Activated CD4-positive, CD25-positive, alpha-beta regulatory T cell treated with anti-CD3 and anti-CD28 coated beads, Interleukin-2, amount 50 U/mL, for 24 hours (primary cell): ENCODE measurements at regions not wholly inside any gene's neighbourhood (a gene's known extent, or its start where the extent isn't known, plus 50 kb on each side); places are given as distances from the start of the nearest gene placed in this dataset.

Source experiments
- ATAC-seq, 2 donors: fragments of 150-1000 bp; cut with Tn5 transposase; one replicate each; pipeline ENCODE4 v1.10.0; 2021; ENCODE audit warnings: mild to moderate bottlenecking in 1 of 2, moderate library complexity in 1 of 2

GRCh38 chr20:10868299-10868698 lies 194.5 kb upstream of the JAG1 start:
- no peak for ATAC-seq

- ATAC-seq = no peak
Observed at GRCh38 chr20:10873026-10873425, 199.2 kb upstream of the JAG1 start.

GRCh38 chr20:10875653-10876052 lies 201.9 kb upstream of the JAG1 start:
- no peak for ATAC-seq

DNA sequence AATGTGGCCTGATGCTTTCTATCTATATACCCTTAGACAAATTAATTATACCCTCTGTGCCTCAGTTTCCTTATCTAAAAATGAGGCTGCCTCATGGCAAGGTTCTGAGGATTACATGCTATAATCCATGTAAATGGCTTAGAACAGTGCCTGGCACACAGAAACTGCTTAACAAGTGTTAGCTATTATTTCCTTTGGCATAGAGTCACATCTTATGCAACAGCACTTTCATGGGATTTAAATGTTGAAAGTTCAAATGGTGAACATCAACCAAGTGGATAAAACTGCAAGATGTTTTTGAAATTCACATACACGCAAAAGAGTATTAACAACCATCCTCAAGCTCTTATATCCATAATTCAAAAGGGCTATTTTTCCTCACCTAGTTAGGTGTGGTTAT lies 202.8 kb upstream of the JAG1 start:
- no peak for ATAC-seq

DNA sequence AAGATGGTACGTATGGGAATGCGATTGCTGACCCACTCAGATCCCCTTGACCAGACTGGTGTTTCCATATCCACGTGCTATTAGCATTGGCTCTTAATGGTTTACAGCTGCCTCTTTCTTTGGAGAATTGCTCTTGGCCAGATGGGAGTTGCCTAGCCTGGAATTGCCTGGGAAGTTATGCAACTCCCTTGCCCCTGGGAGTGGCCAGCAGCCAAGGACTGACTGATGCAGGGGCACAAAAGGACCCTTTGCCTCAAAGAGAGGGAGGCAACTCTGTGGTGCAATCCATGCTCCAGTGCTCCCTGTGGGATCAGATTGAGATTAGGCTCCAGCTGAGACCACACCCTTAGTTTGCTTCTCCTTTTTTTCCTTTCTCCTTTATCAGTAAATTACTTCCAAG lies 203.5 kb upstream of the JAG1 start:
- ATAC-seq = no peak

DNA sequence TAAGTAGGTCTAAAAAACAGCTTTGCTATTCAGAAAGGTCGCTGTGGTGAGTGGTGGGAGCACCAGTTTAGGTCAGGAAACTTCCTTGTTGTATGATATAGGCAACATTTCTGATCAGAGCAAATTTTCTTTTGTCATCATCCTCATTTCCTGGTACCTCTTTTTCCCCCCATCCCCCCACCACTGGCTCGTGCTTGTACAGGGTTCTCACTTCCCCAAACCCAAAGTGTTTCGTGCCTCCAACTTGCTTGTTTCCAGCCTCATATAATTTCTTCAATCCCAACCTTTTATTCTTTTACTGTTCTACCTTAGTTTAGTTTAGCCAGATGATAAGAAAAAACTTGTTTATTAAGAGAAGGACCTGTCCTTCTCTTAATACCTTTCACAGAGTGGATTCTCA lies 209.4 kb upstream of the JAG1 start:
- no peak for ATAC-seq

DNA sequence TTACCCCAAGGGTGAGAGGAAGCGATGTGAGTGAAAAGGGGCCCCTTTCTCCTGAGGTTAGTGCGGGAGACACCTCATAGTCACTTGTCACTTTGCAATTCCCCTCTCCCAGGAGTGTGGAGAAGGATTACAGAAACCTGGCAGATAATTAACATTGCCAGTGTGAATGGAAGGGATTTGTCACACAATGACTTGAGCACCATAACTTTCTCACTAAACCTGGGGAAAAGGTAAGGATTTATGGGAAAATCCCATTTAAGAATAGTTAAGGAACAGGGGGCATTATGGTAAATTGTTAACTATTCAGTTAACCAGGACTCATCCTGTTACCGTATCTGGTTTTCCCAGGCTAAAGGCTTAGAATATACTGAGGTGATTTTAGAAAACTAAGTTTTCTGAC lies 219.5 kb upstream of the JAG1 start:
- no peak for ATAC-seq

DNA sequence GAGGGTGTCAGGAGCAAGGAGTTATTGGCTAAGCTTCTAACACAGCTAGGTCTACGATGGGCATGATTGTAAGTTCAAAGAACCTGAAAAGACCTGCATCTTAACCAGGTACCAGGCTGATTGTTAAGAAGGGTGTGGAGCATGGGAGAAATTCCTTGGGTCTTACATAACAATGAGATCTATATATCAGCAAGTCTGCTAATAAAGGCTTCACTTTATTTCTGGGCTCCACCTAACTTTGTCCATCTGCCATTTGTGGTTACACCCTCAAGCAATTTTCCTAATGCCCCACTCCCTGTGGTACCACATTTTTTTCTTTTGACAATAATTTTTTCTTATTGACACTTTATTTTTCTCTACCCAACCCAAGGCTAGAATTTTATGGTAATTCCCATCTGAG lies 223.5 kb upstream of the JAG1 start:
- no peak for ATAC-seq

GRCh38 chr20:10898552-10898951 lies 224.8 kb upstream of the JAG1 start:
- ATAC-seq = no peak

- no peak for ATAC-seq
Observed at GRCh38 chr20:10902174-10902573, 228.4 kb upstream of the JAG1 start.

DNA sequence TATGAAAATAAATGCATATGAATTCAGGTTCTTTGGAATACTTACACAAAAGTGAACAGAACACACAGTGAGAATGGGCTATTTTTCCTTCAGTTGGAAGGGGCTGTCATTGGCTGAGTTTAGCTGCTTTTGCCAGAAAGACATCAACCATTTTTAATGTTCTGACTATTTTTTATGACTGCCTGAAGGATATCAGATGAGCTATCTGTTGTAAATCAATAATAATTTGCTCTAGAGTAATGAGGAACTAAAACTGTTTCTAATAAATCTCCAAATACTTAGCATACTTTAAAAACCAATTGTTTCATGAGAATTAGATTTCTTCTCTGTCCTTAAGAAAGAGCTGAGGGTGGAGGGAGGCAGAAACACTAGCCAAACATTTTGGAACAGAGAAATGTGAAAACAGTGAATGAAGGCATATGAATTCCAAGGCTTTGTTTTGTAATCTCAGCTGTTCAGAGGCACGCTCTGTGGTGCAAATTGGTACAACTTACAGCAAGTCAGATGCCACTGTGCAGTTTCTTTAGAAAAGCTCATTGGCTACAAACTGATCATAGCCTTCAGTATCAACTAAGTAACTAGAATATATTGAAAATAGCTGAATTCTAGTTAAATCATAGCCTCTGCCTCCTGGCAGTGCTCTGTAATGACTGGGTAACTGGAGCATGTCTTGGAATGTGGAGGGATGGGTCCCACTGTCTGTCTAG lies 228.9 kb upstream of the JAG1 start:
- no peak for ATAC-seq

- ATAC-seq = no peak
Observed at GRCh38 chr20:10906834-10907233, 233.0 kb upstream of the JAG1 start.

GRCh38 chr20:10909803-10910202 lies 236.0 kb upstream of the JAG1 start:
- ATAC-seq = no peak

- no peak for ATAC-seq
Observed at GRCh38 chr20:10910535-10911178, 236.9 kb upstream of the JAG1 start.

GRCh38 chr20:10911298-10911697 lies 237.5 kb upstream of the JAG1 start:
- no peak for ATAC-seq

DNA sequence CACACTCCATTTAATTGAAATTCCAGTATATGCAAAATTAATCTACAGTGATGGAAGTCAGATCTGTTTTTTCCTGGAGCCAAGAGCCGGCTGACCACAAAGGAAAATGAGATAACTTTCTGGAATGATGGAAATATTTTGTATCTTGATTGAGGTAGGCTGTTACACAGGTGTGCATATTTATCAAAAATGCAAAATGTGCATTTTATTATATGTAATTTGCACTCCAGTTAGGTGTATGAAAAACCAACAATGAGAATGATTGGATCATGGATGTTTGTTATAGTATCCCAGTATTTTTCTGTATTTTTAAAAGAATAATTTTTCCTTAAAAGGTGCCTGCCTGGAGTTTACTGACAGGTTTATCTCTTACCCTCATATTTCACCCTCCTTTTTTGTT lies 242.0 kb upstream of the JAG1 start:
- no peak for ATAC-seq

DNA sequence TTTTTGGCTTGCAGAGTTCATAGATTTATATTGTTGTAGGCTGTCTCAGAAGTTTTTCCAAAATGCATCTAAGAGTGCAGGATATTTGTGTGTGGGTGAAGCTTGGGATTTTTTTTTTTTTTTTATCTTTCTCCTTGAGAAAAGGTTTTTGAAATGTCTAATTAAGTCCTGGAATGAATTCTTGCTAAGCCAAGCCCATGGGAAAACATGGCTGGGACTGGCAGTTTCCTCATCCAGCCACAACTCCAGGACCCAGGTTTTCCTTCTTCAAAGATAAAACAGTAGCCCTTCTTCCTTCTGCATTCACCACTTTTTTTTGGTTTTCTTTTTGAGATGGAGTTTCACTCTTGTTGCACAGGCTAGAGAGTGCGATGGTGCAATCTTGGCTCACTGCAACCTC lies 242.5 kb upstream of the JAG1 start:
- no peak for ATAC-seq

GRCh38 chr20:10917826-10918225 lies 244.0 kb upstream of the JAG1 start:
- ATAC-seq = no peak

- no peak for ATAC-seq
Observed at GRCh38 chr20:10919396-10920140, 245.8 kb upstream of the JAG1 start.

DNA sequence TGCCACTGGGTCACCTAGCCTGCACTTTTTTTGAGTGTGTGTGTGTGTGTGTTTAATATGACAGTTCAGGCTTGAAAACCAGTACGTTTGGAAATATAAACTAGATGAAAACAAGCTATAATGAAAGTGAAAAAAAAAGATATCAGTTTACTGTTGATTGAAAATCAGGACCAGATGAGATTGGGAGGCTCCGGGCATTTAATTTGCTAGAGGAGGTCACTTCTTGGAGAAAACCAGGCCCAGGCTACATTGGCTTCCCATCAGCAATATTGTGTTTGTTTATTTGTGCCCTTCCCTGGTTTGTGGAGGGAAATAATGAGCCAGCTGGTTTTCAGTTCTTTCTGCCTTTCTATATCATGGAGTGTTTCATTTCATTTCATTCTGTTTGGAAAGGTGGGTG lies 246.6 kb upstream of the JAG1 start:
- no peak for ATAC-seq

DNA sequence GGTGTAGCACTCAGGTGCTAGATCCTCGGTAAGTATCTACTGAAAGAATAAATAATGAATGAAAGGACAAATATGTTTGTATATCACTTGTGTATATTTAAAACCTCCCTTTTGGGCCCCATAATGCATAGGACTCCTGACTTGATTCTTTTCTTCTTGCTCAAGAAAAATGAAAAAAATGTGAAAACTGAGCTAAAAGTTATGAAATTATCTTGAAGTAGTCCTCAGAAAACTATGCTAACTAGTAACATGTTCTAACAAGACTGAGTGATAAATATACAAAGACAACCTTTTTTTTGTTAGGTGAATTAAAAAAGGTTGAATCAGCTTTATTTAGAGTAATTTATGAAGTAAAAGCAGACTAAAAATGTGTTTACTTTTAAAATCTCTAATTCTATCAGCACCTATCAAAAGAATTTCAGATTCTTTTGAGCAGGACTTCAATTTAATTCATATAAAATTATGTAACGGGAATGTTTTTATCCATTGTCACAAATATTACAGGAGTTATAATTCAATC lies 247.8 kb upstream of the JAG1 start:
- ATAC-seq = no peak

- ATAC-seq = no peak
Observed at GRCh38 chr20:10922506-10922905, 248.7 kb upstream of the JAG1 start.

DNA sequence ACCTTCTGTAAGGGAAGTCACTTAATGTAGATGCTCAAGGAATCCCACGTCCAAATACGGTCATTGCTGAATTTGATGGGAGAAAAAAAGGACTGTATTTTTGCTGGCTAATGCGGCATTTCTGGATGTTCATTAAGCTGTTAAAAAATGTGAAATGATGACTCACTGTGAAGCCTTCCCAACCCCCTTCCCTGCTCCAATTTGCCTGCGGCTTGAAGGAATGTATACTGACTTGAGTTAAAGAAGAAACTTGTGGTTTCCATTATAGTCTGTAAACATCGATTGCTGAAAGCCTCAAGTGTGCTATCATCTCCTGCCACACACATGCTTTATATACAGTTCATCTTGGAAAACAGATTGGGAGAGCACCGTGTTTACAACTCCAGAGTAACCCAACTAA lies 249.1 kb upstream of the JAG1 start:
- no peak for ATAC-seq

DNA sequence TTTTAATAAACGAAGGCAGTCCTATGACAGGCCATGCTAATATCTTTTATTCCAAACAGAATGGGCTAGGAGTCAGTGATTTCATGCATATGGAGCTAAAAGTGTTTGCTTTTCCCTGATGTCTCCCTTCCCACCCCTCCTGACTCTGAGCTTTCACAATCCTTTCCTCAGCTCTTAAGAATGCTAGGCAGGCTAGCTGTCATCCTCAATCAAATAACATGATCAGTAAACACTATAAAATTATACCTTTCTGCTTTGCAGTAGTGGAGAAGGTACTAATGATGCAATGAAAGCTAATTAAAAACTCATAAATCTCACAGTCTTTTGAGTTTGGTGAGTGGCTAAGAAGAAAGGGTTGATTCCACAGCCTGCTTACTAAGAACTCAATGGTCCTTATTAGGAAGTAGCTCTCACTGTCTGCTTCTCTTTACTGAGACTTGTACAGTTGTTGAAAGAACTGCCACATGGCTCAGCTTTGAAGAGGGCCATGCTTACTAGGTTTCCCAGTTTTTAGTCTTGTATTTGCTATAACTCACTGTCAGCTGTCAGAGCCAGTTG lies 250.9 kb upstream of the JAG1 start:
- ATAC-seq = no peak
